HG03066 (cell line): ENCODE measurements at regions not wholly inside any gene's neighbourhood (a gene's known extent, or its start where the extent isn't known, plus 50 kb on each side); places are given as distances from the start of the nearest gene placed in this dataset.
"Not testable (repeated sequence)": the region's sequence is repeated elsewhere in the genome, so short reads cannot be mapped to it uniquely, and the experiment has no call there.

ENCODE experiments used
- ATAC-seq: cut with Tn5 transposase; IDR thresholded peaks from one replicate; pipeline ENCODE4 v1.9.1; 2021; ENCODE audit warnings: low read depth; ENCODE audit not compliant: unreplicated experiment

- ATAC-seq = no peak
These were observed 851.4 kb upstream of the CITED2 start for GRCh38 chr6:140225701-140226436.

GRCh38 chr6:140217283-140217682 lies 842.8 kb upstream of the CITED2 start:
- no peak for ATAC-seq

GRCh38 chr6:140209775-140210174 lies 835.3 kb upstream of the CITED2 start:
- ATAC-seq = no peak

- ATAC-seq = no peak
These were observed 833.8 kb upstream of the CITED2 start for GRCh38 chr6:140208286-140208685.

GRCh38 chr6:140205795-140206593 lies 831.5 kb upstream of the CITED2 start:
- no peak for ATAC-seq

- ATAC-seq = no peak
These were observed 829.7 kb upstream of the CITED2 start for GRCh38 chr6:140204154-140204553.

- no peak for ATAC-seq
These were observed 829.3 kb upstream of the CITED2 start for GRCh38 chr6:140203661-140204147.

GRCh38 chr6:140202964-140203515 lies 828.6 kb upstream of the CITED2 start:
- ATAC-seq = no peak

GRCh38 chr6:140201787-140202458 lies 827.5 kb upstream of the CITED2 start:
- ATAC-seq = no peak

- ATAC-seq = no peak
These were observed 818.8 kb upstream of the CITED2 start for GRCh38 chr6:140193269-140193668.

GRCh38 chr6:140192018-140192417 lies 817.6 kb upstream of the CITED2 start:
- no peak for ATAC-seq

GRCh38 chr6:140189263-140189662 lies 814.8 kb upstream of the CITED2 start:
- not testable (repeated sequence) for ATAC-seq

- ATAC-seq = no peak
These were observed 811.5 kb upstream of the CITED2 start for GRCh38 chr6:140185991-140186390.

- no peak for ATAC-seq
These were observed 809.4 kb upstream of the CITED2 start for GRCh38 chr6:140183881-140184280.

GRCh38 chr6:140182821-140183220 lies 808.4 kb upstream of the CITED2 start:
- no peak for ATAC-seq

GRCh38 chr6:140181876-140182275 lies 807.4 kb upstream of the CITED2 start:
- ATAC-seq = no peak

- ATAC-seq = no peak
These were observed 805.9 kb upstream of the CITED2 start for GRCh38 chr6:140180306-140180705.

GRCh38 chr6:140178935-140179334 lies 804.5 kb upstream of the CITED2 start:
- no peak for ATAC-seq

GRCh38 chr6:140178520-140178919 lies 804.1 kb upstream of the CITED2 start:
- no peak for ATAC-seq

- no peak for ATAC-seq
These were observed 801.9 kb upstream of the CITED2 start for GRCh38 chr6:140176306-140176705.

GRCh38 chr6:140175486-140175885 lies 801.0 kb upstream of the CITED2 start:
- ATAC-seq = no peak
